ENCODE measurements at regions not wholly inside any gene's neighbourhood (a gene's known extent, or its start where the extent isn't known, plus 50 kb on each side); places are given as distances from the start of the nearest gene placed in this dataset.

DNA sequence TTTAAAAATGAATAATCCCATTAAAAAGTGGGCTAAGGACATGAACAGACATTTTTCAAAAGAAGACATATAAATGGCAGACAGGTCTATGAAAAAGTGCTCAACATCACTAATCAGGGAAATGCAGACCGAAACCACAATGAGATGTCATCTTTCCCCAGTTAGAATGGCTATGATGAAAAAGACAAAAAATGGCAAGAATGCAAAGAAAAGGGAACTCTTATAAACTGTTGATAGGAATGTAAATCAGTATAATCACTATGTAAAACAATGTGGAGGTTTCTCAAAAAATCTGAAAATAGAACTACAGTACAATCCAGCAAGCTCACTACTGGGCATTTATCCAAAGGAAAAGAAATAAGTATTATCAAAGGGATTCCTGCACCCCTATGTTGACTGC, 169.2 kb downstream of the METTL4 start:
- ChIA-PET CTCF (no interaction called here), POLR2A (no interaction called here)
- TF ChIP-seq CTBP1 (IDR thresholded peaks at IDR 0.05; ENCODE audit: borderline replicate concordance) (no peak), L3MBTL2 (conservative IDR thresholded peaks at IDR 0.05) (no peak), ELF4 (IDR thresholded peaks at IDR 0.05) (no peak), ZNF384 (IDR thresholded peaks at IDR 0.05) (no peak), FOXM1 (IDR thresholded peaks at IDR 0.05; ENCODE audit: borderline replicate concordance) (no peak), LEF1 (IDR thresholded peaks at IDR 0.05; ENCODE audit: borderline replicate concordance) (no peak)
- DNase-seq (ENCODE audit: extremely low spot score) = no peak

DNA sequence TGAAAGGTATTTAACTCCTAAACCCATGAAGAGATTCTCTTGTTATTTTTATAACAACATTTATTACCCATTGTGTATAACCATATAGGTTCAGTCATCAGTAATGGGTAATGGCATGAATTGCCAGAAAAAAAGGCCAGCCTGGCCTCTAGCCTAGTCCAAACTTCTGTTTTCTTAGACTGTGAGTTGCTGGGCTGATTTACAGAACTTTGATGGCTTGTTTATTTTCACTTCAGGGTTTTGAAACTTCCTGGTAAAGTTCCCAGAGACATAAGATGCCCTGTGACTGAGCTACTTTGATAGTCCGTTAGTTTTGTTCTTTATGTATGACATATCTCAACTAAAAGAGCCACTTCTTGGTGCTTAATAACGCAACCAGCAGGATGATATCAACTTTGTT, 164.8 kb downstream of the METTL4 start:
- DNase-seq (ENCODE audit: extremely low spot score) = no peak
- CTCF ChIA-PET = no interaction called here
- POLR2A ChIA-PET = no interaction called here
- TF ChIP-seq BHLHE40 (IDR thresholded peaks at IDR 0.05; ENCODE audit: borderline replicate concordance) = no peak
- TF ChIP-seq, protein P1, sequence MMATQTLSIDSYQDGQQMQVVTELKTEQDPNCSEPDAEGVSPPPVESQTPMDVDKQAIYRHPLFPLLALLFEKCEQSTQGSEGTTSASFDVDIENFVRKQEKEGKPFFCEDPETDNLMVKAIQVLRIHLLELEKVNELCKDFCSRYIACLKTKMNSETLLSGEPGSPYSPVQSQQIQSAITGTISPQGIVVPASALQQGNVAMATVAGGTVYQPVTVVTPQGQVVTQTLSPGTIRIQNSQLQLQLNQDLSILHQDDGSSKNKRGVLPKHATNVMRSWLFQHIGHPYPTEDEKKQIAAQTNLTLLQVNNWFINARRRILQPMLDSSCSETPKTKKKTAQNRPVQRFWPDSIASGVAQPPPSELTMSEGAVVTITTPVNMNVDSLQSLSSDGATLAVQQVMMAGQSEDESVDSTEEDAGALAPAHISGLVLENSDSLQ (IDR thresholded peaks at IDR 0.05) = no peak
- TF ChIP-seq ZNF384 (IDR thresholded peaks at IDR 0.05) = no peak
- no peak for TF ChIP-seq L3MBTL2 (conservative IDR thresholded peaks at IDR 0.05)
- no peak for TF ChIP-seq SP1 (IDR thresholded peaks at IDR 0.05)
- no peak for TF ChIP-seq LEF1 (IDR thresholded peaks at IDR 0.05; ENCODE audit: borderline replicate concordance)
- no peak for TF ChIP-seq FOXK2 (IDR thresholded peaks at IDR 0.05)
- TF ChIP-seq SUZ12 (IDR thresholded peaks at IDR 0.05) = no peak
- no peak for TF ChIP-seq CTBP1 (IDR thresholded peaks at IDR 0.05; ENCODE audit: borderline replicate concordance)
- TF ChIP-seq ELF4 (IDR thresholded peaks at IDR 0.05) = no peak
- no peak for TF ChIP-seq HDGF (IDR thresholded peaks at IDR 0.05; ENCODE audit: borderline replicate concordance)
- no peak for TF ChIP-seq FOXA1 (IDR thresholded peaks at IDR 0.05)
- TF ChIP-seq TARDBP (IDR thresholded peaks at IDR 0.05) = no peak
- TF ChIP-seq ARNT (IDR thresholded peaks at IDR 0.05) = no peak
- TF ChIP-seq FOXM1 (IDR thresholded peaks at IDR 0.05; ENCODE audit: borderline replicate concordance) = no peak
- no peak for TF ChIP-seq NFRKB (IDR thresholded peaks at IDR 0.05)

DNA sequence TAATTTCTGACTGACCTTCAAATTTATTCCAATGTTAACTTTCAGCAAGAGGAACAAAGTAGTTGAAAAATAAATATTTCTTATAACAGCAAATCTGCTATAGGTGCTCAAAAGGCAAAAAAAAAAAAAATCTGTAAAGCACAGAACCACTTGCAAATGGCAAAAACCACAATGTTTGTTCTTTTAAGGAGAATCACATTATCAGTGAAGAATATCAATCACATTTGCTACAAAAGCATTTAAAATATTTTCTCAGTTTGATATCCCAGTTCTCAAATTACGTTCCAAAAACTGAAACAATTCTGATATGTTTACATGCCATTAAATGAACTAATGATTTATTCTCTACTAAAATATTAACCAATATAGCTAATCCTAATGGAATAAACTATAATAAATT, 163.3 kb downstream of the METTL4 start:
- ChIA-PET CTCF (no interaction called here), POLR2A (no interaction called here)
- TF ChIP-seq ELF4 (IDR thresholded peaks at IDR 0.05) (no peak), SUZ12 (IDR thresholded peaks at IDR 0.05) (no peak), BHLHE40 (IDR thresholded peaks at IDR 0.05; ENCODE audit: borderline replicate concordance) (no peak), FOXK2 (IDR thresholded peaks at IDR 0.05) (no peak), FOXA1 (IDR thresholded peaks at IDR 0.05) (no peak), TARDBP (IDR thresholded peaks at IDR 0.05) (no peak), LEF1 (IDR thresholded peaks at IDR 0.05; ENCODE audit: borderline replicate concordance) (no peak), CTBP1 (IDR thresholded peaks at IDR 0.05; ENCODE audit: borderline replicate concordance) (no peak), FOXM1 (IDR thresholded peaks at IDR 0.05; ENCODE audit: borderline replicate concordance) (no peak), L3MBTL2 (conservative IDR thresholded peaks at IDR 0.05) (no peak)
- TF ChIP-seq, protein P1 (IDR thresholded peaks at IDR 0.05) = no peak
- no peak for DNase-seq (ENCODE audit: extremely low spot score)

DNA sequence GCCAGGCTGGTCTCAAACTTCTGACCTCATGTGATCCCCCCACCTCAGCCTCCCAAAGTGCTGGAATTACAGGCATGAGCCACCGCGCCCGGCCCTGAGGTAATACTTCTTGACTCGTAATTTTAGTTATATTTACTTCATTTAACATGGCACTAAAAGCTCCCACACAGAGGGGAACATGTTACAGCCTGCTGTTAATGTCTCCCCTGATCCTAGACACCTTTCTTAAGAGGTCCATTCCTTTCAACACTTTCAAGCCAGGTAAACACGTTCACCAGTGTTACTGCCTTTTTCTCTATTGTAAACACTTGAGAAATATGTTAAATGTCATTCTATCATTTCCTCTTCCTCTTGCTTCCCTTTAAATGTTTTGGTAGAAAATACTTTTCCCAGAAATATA, 161.4 kb downstream of the METTL4 start:
- TF ChIP-seq FOXM1 (IDR thresholded peaks at IDR 0.05; ENCODE audit: borderline replicate concordance) (no peak), FOXK2 (IDR thresholded peaks at IDR 0.05) (no peak), BHLHE40 (IDR thresholded peaks at IDR 0.05; ENCODE audit: borderline replicate concordance) (no peak), ZNF384 (IDR thresholded peaks at IDR 0.05) (no peak), NFRKB (IDR thresholded peaks at IDR 0.05) (no peak), FOXA1 (IDR thresholded peaks at IDR 0.05) (no peak), SP1 (IDR thresholded peaks at IDR 0.05) (no peak)
- CTCF ChIA-PET = no interaction called here
- POLR2A ChIA-PET = no interaction called here
- DNase-seq (ENCODE audit: extremely low spot score) = no peak

DNA sequence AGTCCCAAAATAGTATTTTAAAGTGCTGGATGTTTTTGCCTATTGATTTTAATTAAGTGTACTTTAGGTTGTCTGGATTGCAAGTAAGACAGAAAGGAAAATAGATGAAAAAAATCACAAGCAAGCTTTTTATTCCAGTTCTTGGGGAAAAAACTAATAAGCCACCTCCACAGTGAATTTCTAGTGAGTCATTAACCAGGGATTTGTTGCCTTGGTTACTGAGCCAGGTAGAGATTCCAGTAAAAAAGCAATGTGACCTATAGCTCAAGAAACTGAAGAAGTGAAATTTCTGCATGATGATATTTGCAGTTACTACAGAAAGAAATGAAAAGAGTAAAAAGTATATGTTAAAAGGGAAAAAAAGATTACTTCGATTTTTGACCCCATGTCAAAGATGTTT, 160.6 kb downstream of the METTL4 start:
- POLR2A ChIA-PET = no interaction called here
- TF ChIP-seq FOXA1 (IDR thresholded peaks at IDR 0.05) (no peak), ZNF384 (IDR thresholded peaks at IDR 0.05) (no peak), SUZ12 (IDR thresholded peaks at IDR 0.05) (no peak), TARDBP (IDR thresholded peaks at IDR 0.05) (no peak), CTBP1 (IDR thresholded peaks at IDR 0.05; ENCODE audit: borderline replicate concordance) (no peak), NFRKB (IDR thresholded peaks at IDR 0.05) (no peak), HDGF (IDR thresholded peaks at IDR 0.05; ENCODE audit: borderline replicate concordance) (no peak)
- TF ChIP-seq, protein P1 (IDR thresholded peaks at IDR 0.05) = no peak
- no peak for DNase-seq (ENCODE audit: extremely low spot score)
- CTCF ChIA-PET = no interaction called here

DNA sequence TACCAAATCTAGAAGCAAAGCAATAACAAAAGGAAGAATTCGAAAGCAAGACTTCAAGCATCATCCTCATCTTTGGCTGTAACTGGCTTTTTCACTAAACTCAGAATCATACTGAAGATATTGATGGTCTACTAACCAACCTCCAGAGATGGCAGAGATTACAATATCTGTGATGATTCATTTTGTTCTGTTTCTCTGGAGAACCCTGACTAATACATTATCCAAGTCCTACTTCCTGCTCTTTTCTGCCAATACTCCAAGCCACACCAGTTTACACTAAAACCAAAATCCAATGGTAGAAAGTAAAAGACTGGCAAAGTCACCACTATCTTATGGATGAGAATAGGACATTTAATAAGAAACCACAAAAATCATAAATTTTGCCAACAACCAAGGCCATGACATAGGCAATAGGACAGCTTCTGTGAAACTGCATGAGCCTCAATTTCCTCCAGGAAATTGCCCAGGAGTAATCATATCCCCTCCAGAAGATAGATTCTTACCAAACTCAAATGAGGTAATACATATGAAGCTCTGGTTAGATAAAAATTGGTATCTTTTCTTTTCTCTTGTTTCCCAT, 159.8 kb downstream of the METTL4 start:
- DNase-seq (ENCODE audit: extremely low spot score) = no peak

DNA sequence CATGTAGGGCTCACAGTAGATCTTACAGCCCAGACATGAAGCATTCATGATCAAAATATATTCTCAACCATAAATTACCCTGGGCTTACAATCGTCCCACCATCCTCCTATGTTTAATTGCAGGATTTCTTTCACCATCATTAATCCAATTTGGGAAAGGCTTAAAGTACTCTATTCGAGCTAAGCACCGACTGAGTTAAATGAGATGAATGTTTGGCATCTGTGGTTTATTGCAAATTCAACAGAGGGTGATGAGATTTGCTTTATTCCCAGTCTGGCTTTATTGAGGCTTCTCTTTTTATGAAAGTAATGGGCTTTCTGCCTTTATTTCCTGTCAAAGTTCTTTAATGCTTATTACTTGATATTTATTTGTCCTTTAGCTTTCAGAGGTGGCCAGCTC, 159.0 kb downstream of the METTL4 start:
- POLR2A ChIA-PET = no interaction called here
- no peak for DNase-seq (ENCODE audit: extremely low spot score)
- TF ChIP-seq BHLHE40 (IDR thresholded peaks at IDR 0.05; ENCODE audit: borderline replicate concordance) (no peak), LEF1 (IDR thresholded peaks at IDR 0.05; ENCODE audit: borderline replicate concordance) (no peak), FOXK2 (IDR thresholded peaks at IDR 0.05) (no peak), ELF4 (IDR thresholded peaks at IDR 0.05) (no peak), FOXA1 (IDR thresholded peaks at IDR 0.05) (no peak), TARDBP (IDR thresholded peaks at IDR 0.05) (no peak), SUZ12 (IDR thresholded peaks at IDR 0.05) (no peak), SP1 (IDR thresholded peaks at IDR 0.05) (no peak), CTBP1 (IDR thresholded peaks at IDR 0.05; ENCODE audit: borderline replicate concordance) (no peak), ZNF384 (IDR thresholded peaks at IDR 0.05) (no peak), NFRKB (IDR thresholded peaks at IDR 0.05) (no peak), ARNT (IDR thresholded peaks at IDR 0.05) (no peak), HDGF (IDR thresholded peaks at IDR 0.05; ENCODE audit: borderline replicate concordance) (no peak), FOXM1 (IDR thresholded peaks at IDR 0.05; ENCODE audit: borderline replicate concordance) (no peak), L3MBTL2 (conservative IDR thresholded peaks at IDR 0.05) (no peak)
- TF ChIP-seq, protein P1 (IDR thresholded peaks at IDR 0.05) = no peak
- CTCF ChIA-PET = no interaction called here

More for the DNA sequence above, 159.8 kb downstream of the METTL4 start:
- ChIA-PET POLR2A (no interaction called here), CTCF (no interaction called here)
- TF ChIP-seq FOXM1 (IDR thresholded peaks at IDR 0.05; ENCODE audit: borderline replicate concordance) = no peak
- no peak for TF ChIP-seq FOXA1 (IDR thresholded peaks at IDR 0.05)
- no peak for TF ChIP-seq CTBP1 (IDR thresholded peaks at IDR 0.05; ENCODE audit: borderline replicate concordance)
- no peak for TF ChIP-seq SP1 (IDR thresholded peaks at IDR 0.05)
- no peak for TF ChIP-seq L3MBTL2 (conservative IDR thresholded peaks at IDR 0.05)
- TF ChIP-seq ARNT (IDR thresholded peaks at IDR 0.05) = no peak
- TF ChIP-seq HDGF (IDR thresholded peaks at IDR 0.05; ENCODE audit: borderline replicate concordance) = no peak

All from HEK293T (cell line).